Cardiac muscle cell (in vitro differentiated cells and primary cell): ENCODE measurements at regions not wholly inside any gene's neighbourhood (a gene's known extent, or its start where the extent isn't known, plus 50 kb on each side); places are given as distances from the start of the nearest gene placed in this dataset.

Experiments
- DNase-seq, 2 donors: peaks; one replicate each; pipeline versions ENCODE4 v3.0.0 to v3.0.0-alpha.2; 2010 to 2017; ENCODE audit warnings: low read depth in 1 of 2, low spot score in 1 of 2
- H3K27ac ChIP-seq: fragments of 200-600 bp; sonication (generic); 2 replicates; pipeline ENCODE4 v1.5.1; 2016
- H3K27me3 ChIP-seq: fragments of 200-600 bp; sonication (generic); 2 replicates; pipeline ENCODE4 v1.6.0; 2016; ENCODE audit warnings: control low read depth
- H3K36me3 ChIP-seq: fragments of 200-600 bp; sonication (generic); 2 replicates; pipeline ENCODE4 v1.5.1; 2016; ENCODE audit warnings: control low read depth
- H3K4me1 ChIP-seq: fragments of 200-600 bp; sonication (generic); 2 replicates; pipeline ENCODE4 v1.8.1; 2017; ENCODE audit warnings: low read depth, mild to moderate bottlenecking, mixed run types
- H3K4me3 ChIP-seq: fragments of 200-600 bp; sonication (generic); 2 replicates; pipeline ENCODE4 v1.5.1; 2016; ENCODE audit warnings: mild to moderate bottlenecking
- H3K9me3 ChIP-seq: fragments of 200-600 bp; sonication (generic); 2 replicates; pipeline ENCODE4 v1.5.1; 2017; ENCODE audit warnings: low read depth, mild to moderate bottlenecking, control low read depth
- CTCF ChIP-seq: IDR thresholded peaks from 2 replicates; pipeline ENCODE4 v1.5.1; 2012; ENCODE audit warnings: low read depth, mild to moderate bottlenecking, low read length

- Histone ChIP-seq H3K27ac (no peak overlapping the region), H3K4me3 (no peak overlapping the region), H3K4me1 (no peaks in the 10 kb centered on the region), H3K9me3 (no peaks in the 10 kb centered on the region), H3K36me3 (no peaks in the 10 kb centered on the region), H3K27me3 (no peaks in the 10 kb centered on the region)
- no peak for TF ChIP-seq CTCF
- DNase-seq, result peak in 1 of 2 donors; percentile 31
These were observed 181.0 kb downstream of the ABHD5 start for GRCh38 chr3:43871627-43872245.

- Histone ChIP-seq H3K27ac (no peak overlapping the region), H3K9me3 (no peaks in the 10 kb centered on the region), H3K4me3 (no peak overlapping the region), H3K4me1 (no peaks in the 10 kb centered on the region), H3K27me3 (no peaks in the 10 kb centered on the region), H3K36me3 (no peaks in the 10 kb centered on the region)
- peak in 1 of 2 donors; percentile 71 for DNase-seq
- TF ChIP-seq CTCF, result no peak
These were observed 181.6 kb downstream of the ABHD5 start for GRCh38 chr3:43872301-43872700.

DNA sequence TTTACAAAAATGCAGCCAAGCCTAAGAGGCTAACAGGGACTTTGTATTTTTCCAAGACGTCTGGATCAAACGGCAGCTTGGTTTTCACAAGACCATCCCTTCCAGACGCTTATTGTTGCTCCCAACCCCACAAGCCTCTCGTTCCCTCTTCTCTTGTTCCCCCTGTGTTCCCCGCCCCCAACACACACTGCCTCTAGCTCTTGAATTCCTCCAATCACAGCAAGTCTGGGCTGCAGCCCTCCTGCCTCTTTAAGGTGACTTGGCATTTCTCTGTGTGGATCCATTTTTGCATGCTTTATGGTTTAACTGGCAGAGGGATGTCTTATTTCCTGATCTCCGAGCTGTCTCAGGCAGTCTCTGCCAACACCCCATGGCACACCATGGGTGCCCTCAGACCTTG is 182.2 kb downstream of the ABHD5 start:
- H3K27ac ChIP-seq, result no peak overlapping the region
- H3K27me3 ChIP-seq, result no peaks in the 10 kb centered on the region

GRCh38 chr3:43873723-43874122 is 183.0 kb downstream of the ABHD5 start:
- no peak overlapping the region for H3K4me3 ChIP-seq
- no peak for DNase-seq
- no peak for TF ChIP-seq CTCF
- no peaks in the 10 kb centered on the region for H3K27me3 ChIP-seq
- H3K4me1 ChIP-seq, result no peaks in the 10 kb centered on the region
- H3K9me3 ChIP-seq, result no peaks in the 10 kb centered on the region
- no peaks in the 10 kb centered on the region for H3K36me3 ChIP-seq
- no peak overlapping the region for H3K27ac ChIP-seq

More for the DNA sequence above, 182.2 kb downstream of the ABHD5 start:
- Histone ChIP-seq H3K36me3 (no peaks in the 10 kb centered on the region), H3K4me1 (no peaks in the 10 kb centered on the region), H3K4me3 (no peak overlapping the region), H3K9me3 (no peaks in the 10 kb centered on the region)
- TF ChIP-seq CTCF, result no peak
- peak in 1 of 2 donors; percentile 35 for DNase-seq

DNA sequence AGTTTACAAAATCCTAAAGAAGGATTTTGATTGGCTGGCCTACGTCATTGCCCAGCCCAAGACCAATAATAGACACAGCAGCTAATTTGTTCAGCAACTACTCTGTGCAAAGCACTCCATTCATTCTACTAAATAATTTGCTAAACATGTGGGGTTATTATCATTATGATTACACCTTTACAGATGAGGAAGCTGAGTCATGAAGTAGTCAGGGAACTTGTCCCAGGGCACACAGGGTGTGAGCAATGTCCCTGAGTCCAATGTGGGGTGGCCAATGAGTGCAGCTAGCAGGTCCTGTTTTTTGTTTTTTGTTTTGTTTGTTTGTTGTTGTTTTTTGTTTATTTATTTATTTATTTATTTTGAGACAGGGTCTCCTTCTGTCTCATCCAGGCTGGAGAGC is 183.6 kb downstream of the ABHD5 start:
- H3K27ac ChIP-seq, result no peak overlapping the region
- no peaks in the 10 kb centered on the region for H3K27me3 ChIP-seq
- H3K4me3 ChIP-seq, result no peak overlapping the region
- H3K9me3 ChIP-seq, result no peaks in the 10 kb centered on the region
- no peak for DNase-seq
- no peak for TF ChIP-seq CTCF
- no peaks in the 10 kb centered on the region for H3K4me1 ChIP-seq
- H3K36me3 ChIP-seq, result no peaks in the 10 kb centered on the region
